HG03095 (cell line): ENCODE measurements at regions not wholly inside any gene's neighbourhood (a gene's known extent, or its start where the extent isn't known, plus 50 kb on each side); places are given as distances from the start of the nearest gene placed in this dataset.

Experiments
- ATAC-seq: cut with Tn5 transposase; IDR thresholded peaks from one replicate; pipeline ENCODE4 v1.9.1; 2021; ENCODE audit warnings: moderate library complexity; ENCODE audit not compliant: unreplicated experiment

DNA sequence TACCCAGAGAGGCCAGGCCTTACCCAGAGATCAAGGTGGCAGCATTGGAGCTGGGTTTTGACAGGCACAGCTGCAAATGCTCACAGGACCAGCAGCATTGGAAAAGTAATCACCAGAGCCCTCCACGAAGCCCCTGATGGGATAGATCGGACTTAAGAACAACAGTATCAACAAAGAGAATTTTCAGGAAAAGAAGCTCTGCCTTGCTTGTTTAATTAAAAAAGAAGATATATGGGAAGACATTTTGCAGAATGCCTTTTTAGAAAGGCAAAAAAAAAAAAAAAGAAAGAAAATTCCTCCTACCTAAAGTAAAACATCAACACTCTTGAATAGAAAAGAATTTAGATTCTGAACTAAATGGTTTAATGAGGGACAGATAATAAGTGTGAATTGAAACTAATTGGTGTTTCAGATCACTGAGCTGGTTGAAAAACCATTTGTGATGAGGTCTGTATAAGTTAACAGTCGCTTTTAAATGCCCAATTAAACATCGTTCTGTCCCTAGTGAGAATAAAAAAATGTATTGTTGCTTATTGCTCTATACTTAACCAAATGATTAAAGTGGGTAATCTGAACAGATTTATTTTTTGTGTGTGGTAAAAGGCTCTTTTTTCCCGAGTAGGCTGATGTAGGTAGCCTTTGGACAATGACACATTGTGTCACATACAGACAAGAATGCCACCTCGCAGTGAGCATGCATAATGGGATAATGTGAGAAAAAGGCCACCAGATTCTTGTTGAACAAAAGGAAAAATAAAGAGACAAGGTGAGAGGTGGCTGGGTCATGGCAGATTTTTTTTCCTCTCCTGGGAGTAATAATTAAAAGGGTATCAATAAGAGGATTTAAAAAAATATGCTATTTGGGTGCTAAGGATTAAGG, 93.0 kb upstream of the ARGLU1 start:
- no peak for ATAC-seq

GRCh38 chr13:106657104-106657503, 89.2 kb upstream of the ARGLU1 start:
- no peak for ATAC-seq

DNA sequence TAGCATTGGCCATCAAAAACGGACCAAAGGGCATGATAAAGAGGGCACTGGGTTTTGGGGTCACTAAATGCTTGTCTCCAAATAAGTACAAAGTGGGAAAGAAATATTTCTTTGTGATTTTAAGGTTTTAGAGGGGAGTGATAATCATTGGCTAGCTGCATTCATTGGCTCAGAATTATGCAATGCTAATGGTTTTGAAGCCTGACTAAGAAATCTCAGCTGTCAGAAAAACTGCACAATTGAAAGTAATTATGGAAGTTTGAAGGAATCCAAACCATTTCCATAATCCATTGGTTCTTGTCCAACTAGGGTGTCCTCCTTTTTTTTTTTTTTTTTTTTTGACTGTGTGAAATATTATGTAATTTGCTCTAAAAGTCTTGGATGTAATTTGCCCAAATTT, 88.2 kb upstream of the ARGLU1 start:
- ATAC-seq: no peak

GRCh38 chr13:106651442-106651841, 83.5 kb upstream of the ARGLU1 start:
- ATAC-seq: no peak

DNA sequence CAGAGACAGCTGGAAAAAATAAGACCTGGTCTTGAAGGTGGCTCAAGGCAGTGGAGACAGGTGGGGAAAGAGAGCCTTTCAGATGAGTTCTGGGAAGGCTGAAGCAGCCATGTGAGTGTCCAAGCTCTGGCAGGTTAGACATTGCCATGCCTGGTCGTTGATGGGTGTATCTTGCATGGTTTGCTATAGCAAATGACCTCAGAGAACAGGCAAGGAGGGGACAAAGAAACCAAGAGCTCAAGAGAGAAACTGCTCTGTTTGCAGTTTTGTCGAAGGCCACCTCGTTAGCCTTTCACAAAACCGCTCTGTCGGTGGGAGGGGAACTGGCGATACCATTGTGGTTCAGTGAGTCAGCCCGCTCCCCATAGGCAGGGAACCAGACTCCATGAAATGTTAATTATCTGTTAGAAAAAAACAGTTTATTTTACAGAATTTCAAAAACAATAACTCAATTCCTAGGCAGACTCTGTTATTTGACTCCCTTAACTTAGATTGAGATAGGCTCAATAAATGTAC, 82.8 kb upstream of the ARGLU1 start:
- ATAC-seq: no peak

- no peak for ATAC-seq
These were observed 81.6 kb upstream of the ARGLU1 start for GRCh38 chr13:106649495-106649894.

- ATAC-seq: no peak
These were observed 72.6 kb upstream of the ARGLU1 start for GRCh38 chr13:106640515-106640914.

GRCh38 chr13:106637519-106637918, 69.6 kb upstream of the ARGLU1 start:
- no peak for ATAC-seq

DNA sequence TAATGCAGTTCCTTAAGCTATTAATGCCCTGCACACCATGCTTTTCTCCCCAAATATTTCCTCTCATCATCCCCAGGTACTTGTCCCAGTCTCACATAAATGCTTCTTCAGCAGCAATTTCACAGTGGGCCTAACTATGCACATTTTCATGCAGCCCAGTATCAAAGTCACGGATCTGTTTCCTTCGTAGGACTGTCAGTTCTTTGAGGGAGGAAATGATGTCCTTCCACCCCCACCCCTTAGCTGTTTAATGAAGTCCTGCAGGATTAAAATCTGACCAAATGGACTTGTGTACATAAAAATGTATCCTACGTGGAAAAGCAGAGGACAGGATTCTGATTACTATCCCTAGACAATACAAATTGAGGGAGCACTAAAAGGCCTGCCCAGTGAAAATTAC, 68.6 kb upstream of the ARGLU1 start:
- no peak for ATAC-seq

GRCh38 chr13:106635616-106636015, 67.7 kb upstream of the ARGLU1 start:
- ATAC-seq: no peak

DNA sequence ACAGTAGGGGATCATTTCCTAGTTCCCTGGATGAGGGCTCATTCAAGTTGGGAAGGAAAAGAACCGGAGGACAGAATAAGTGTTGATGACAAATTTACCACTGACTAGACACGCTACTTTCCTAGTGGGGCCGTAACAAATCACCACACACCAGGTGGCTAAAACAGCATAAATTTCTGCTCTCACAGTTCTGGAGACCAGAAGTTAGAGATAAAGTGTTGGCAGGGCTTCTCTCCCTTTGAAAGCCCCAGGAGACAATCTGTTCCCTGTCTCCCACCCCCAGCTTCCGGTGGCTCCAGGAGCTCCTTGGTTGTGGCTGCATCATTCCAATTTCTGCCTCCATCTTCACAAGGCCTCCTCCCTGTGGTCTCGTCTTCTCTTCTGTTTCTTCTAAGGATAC, 65.4 kb upstream of the ARGLU1 start:
- ATAC-seq: no peak

DNA sequence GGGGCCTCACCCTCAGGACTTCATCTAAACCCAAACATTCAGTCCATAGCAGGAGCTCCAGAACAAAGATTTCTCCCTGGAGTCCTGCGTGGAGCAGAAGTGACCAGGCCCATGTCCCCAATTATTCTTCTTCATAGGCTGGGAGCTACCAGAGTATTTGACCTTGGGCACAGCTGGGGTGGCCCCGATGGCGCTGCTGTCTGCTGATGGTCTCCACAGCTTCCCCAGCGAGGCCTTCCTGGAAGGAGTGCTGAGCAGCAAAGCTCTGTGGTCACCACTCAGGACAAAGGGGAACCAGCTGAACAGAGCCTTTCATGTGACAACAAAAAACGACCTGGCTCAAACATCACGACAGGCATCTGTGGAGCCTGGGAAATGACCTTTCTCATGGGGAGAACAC, 62.7 kb upstream of the ARGLU1 start:
- ATAC-seq: no peak

GRCh38 chr13:106630162-106630561, 62.2 kb upstream of the ARGLU1 start:
- ATAC-seq: no peak

GRCh38 chr13:106628936-106629659, 61.2 kb upstream of the ARGLU1 start:
- no peak for ATAC-seq

DNA sequence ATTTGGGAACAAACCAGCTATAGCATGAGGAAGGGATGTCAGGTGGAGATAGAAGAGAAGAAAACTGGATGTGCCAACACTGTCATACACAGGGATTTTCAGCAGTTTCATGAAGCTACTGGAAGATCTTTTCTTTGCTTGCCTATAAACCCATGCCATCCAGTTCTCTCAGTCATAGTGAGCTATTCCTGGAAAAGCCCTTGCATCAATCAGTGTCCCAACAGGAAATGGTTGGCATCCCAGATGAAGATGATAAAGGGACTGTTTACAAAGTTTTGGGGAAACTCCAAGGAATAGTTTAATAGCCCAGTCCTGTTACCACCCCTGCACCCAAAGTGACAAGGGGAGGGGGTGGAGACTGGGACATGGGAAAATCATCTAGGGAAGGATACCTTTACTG, 58.5 kb upstream of the ARGLU1 start:
- ATAC-seq: no peak

GRCh38 chr13:106625578-106625977, 57.6 kb upstream of the ARGLU1 start:
- ATAC-seq: no peak

DNA sequence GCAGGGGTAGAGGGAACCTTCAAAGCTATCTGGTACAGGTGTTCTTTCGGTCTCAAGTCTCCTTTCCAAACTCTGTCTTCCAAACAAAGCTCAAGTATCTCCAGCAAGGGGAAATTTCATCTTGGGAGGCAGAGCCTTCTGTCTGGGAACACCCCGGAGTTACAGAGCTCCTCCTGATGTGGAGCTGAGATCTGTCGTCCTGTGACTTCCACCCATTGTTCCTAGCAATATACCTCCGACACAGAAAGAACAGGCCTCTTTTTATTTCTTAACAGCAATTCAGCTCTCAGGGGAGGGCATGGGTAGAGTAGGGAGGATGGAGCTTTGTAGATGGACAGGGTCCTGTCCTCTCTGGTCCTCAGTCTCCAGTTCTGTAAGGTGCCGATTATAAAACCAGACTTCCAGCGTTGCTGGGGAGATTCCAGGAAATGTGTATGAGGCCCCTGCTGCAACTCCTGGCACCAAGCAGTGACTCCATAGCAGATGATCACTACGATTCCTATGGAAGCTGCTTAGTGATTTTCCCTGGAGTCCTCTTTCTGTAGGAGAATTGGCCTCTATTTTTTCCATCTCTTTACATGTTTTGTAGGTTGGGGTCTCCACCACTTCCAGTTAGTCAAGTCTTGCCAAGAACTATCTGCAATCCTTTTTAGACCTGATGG, 56.0 kb upstream of the ARGLU1 start:
- no peak for ATAC-seq

DNA sequence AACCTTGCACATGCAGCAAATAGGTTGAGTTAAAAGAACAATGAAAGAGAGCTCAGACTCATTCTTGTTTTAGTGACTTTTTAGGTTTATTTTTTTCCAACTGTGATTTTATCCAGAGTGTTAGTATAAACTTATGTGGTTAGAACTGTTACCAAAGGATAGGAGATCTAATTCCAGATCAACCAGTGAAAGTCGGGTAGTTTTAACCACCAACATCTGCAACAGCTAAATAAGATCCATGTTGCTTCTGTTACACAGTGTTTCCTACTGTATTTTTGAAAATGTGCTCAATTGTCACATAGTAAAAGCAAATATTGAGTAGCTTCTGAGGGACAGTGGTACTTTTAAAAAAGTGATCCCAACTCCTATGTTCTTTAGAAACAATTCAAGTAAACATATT, 53.9 kb upstream of the ARGLU1 start:
- ATAC-seq: no peak

DNA sequence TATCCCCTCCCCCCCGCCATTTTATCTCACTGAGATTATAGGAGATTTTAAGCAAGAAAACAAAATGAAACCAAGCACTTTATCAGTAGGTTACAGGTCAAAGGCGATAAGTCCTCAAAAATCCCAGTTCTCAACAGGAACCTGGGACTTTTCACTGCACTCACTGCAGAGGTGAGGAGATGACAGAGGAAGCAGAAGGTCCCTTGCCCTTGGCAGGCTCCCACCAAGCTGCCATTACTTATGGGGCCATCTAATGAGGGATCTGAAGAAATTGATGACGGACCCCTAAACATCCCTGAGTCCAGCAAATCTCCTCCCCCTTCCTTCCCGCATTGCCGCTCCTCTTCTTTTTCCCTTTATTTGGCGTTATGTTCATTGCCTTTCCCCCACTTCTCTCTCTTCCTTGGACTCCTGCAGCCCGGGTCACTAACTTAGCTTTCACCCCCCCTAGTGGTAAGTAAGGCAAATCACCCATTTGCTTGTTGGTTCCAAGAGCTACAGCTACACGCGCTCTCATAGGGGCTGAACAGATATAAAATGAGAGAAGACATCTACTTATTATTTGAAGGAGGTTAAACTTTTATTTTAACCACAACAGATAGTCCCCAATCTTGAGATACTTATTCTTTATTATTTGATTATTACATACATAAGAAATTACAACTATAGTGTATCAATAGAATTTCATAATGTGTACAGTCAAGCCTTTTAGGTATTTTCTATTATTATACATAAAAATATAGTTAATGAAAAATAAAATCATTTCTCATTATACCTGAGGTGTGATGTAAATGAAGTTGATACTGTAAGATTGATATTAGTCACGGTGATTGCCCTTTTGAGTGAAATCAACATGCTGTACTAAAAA, 52.0 kb upstream of the ARGLU1 start:
- peak; percentile 96 for ATAC-seq
